ENCODE measurements at regions not wholly inside any gene's neighbourhood (a gene's known extent, or its start where the extent isn't known, plus 50 kb on each side); places are given as distances from the start of the nearest gene placed in this dataset.

- TF ChIP-seq, protein P1, sequence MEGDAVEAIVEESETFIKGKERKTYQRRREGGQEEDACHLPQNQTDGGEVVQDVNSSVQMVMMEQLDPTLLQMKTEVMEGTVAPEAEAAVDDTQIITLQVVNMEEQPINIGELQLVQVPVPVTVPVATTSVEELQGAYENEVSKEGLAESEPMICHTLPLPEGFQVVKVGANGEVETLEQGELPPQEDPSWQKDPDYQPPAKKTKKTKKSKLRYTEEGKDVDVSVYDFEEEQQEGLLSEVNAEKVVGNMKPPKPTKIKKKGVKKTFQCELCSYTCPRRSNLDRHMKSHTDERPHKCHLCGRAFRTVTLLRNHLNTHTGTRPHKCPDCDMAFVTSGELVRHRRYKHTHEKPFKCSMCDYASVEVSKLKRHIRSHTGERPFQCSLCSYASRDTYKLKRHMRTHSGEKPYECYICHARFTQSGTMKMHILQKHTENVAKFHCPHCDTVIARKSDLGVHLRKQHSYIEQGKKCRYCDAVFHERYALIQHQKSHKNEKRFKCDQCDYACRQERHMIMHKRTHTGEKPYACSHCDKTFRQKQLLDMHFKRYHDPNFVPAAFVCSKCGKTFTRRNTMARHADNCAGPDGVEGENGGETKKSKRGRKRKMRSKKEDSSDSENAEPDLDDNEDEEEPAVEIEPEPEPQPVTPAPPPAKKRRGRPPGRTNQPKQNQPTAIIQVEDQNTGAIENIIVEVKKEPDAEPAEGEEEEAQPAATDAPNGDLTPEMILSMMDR (IDR thresholded peaks at IDR 0.05; ENCODE audit: unreplicated experiment in 3 of 3) = no peak
- H3K4me3 Mint-ChIP-seq = no peak overlapping the region
- no peak overlapping the region for H3K27ac Mint-ChIP-seq
- H3K27me3 Mint-ChIP-seq (ENCODE audit: low read depth) = peaks cover 6% of the 10 kb centered on the region
- H3K4me1 Mint-ChIP-seq = peaks cover 9% of the 10 kb centered on the region
- no peaks in the 10 kb centered on the region for H3K9me3 Mint-ChIP-seq
- H3K36me3 Mint-ChIP-seq (ENCODE audit: low read depth) = no peaks in the 10 kb centered on the region
Measured at GRCh38 chr2:18131761-18132160, 253.3 kb downstream of the KCNS3 start.

- Mint-ChIP-seq H3K27me3 (ENCODE audit: low read depth) (peaks cover 6% of the 10 kb centered on the region), H3K4me3 (no peak overlapping the region), H3K4me1 (no peaks in the 10 kb centered on the region), H3K36me3 (ENCODE audit: low read depth) (no peaks in the 10 kb centered on the region), H3K9me3 (no peaks in the 10 kb centered on the region), H3K27ac (no peak overlapping the region)
- TF ChIP-seq, protein P1 (IDR thresholded peaks at IDR 0.05; ENCODE audit: unreplicated experiment in 3 of 3) = no peak
Measured at GRCh38 chr2:18129348-18129747, 250.9 kb downstream of the KCNS3 start.

DNA sequence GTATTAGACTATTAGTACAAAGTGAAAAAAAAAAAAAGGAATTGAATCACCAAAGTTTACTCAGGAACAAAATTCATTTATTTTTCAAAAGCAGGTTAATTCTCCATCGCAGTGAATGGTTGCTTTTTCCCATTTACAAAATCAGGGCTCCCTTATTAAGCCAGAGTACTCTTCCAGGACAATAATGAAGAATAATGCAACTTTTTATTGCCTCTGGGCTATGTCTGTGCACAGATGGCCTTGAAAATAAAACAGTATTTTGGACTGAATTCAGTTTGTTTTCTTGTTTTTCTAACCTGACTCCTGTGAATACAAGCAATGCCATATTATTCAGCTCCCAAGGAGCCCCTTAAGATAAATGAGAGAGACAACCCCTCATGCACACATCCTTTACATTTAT is 246.8 kb downstream of the KCNS3 start:
- no peak overlapping the region for H3K27ac Mint-ChIP-seq
- no peaks in the 10 kb centered on the region for H3K9me3 Mint-ChIP-seq
- H3K4me3 Mint-ChIP-seq = no peak overlapping the region
- TF ChIP-seq, protein P1 (IDR thresholded peaks at IDR 0.05; ENCODE audit: unreplicated experiment in 3 of 3) = no peak
- H3K4me1 Mint-ChIP-seq = peaks cover 10% of the 10 kb centered on the region
- peaks cover 3% of the 10 kb centered on the region for H3K27me3 Mint-ChIP-seq (ENCODE audit: low read depth)
- H3K36me3 Mint-ChIP-seq (ENCODE audit: low read depth) = no peaks in the 10 kb centered on the region

DNA sequence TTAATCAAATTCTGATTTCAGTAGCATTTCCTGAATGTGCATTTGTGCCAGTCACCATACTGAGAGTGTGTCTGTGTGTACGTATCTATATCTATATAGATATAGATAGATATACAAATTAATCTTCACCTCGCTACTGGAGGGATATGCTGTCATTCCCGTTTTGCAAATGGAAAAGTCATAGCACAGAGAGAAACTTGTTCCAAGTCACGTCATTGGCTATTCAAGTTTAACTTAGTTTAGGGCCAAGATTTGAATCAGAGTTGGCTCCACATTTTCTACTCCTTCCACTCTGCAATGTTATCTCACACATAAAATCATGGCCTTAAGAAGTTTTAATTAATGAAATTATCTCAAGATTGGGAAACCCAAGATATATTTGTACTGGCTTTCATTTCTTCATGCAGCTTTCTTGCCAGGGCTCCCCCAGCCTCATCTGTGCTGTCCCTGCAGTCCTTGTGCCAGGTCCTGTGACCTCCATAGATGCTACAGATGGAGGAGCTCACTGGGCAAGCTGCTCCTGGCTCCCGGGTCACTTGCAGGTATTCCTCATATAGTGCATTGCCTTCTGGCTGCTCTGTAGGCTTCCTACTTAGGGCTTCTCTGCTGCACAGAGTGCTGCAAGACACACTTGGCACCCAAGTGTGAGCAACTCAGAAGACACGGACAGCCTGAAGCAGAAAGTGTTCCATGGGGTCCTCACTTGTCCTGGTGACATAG is 245.8 kb downstream of the KCNS3 start:
- TF ChIP-seq, protein P1 (IDR thresholded peaks at IDR 0.05; ENCODE audit: unreplicated experiment in 3 of 3) = no peak
- Mint-ChIP-seq H3K4me1 (peaks cover 10% of the 10 kb centered on the region), H3K9me3 (no peaks in the 10 kb centered on the region), H3K36me3 (ENCODE audit: low read depth) (no peaks in the 10 kb centered on the region), H3K4me3 (no peak overlapping the region), H3K27me3 (ENCODE audit: low read depth) (peaks cover 3% of the 10 kb centered on the region), H3K27ac (no peak overlapping the region)

DNA sequence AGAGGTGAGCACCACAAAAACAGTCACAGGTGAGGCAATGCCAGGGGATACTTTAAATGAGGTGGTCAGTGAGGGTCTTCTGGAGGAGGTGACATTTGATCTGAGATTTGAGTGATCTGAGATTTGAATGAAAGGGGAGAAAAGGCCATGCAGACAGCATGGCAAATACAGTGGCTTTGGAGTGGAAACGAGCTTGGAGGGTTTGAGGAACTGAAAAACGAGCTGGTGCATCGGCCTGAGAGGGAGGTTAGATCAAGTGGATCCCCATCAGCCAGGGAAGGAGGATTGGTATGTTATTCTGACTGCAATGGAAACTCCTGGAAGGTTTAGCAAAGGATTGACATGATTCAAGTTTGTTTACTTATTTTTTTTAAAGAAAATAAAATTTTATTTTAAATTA is 245.1 kb downstream of the KCNS3 start:
- peaks cover 10% of the 10 kb centered on the region for H3K4me1 Mint-ChIP-seq
- peaks cover 3% of the 10 kb centered on the region for H3K27me3 Mint-ChIP-seq (ENCODE audit: low read depth)
- peak overlapping the region in 1 of 3 experiments; percentile 20 for H3K27ac Mint-ChIP-seq
- no peak overlapping the region for H3K4me3 Mint-ChIP-seq
- TF ChIP-seq, protein P1 (IDR thresholded peaks at IDR 0.05; ENCODE audit: unreplicated experiment in 3 of 3) = no peak
- H3K36me3 Mint-ChIP-seq (ENCODE audit: low read depth) = no peaks in the 10 kb centered on the region
- no peaks in the 10 kb centered on the region for H3K9me3 Mint-ChIP-seq

DNA sequence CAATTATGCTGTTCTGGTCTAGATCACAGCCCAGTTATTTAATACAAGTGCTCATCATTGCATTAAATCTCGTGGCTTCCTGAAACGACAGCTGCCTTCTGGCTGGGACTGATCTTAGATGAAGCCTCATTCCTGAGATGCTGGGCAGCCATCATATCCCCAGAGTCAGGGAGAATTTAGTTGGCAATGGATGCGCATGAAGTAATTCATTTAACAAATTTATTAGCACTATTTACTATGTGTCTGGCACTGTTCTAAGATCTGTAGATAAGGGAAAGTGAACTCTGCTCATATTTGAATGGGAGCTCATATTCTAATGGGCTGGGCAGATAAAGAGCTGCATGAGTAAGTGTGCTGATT is 244.7 kb downstream of the KCNS3 start:
- Mint-ChIP-seq H3K27me3 (ENCODE audit: low read depth) (peaks cover 3% of the 10 kb centered on the region), H3K36me3 (ENCODE audit: low read depth) (no peaks in the 10 kb centered on the region), H3K9me3 (no peaks in the 10 kb centered on the region), H3K4me3 (no peak overlapping the region), H3K4me1 (peaks cover 10% of the 10 kb centered on the region), H3K27ac (peak overlapping the region in 1 of 3 experiments; percentile 20)
- TF ChIP-seq, protein P1 (IDR thresholded peaks at IDR 0.05; ENCODE audit: unreplicated experiment in 3 of 3) = no peak
